HEK293 (cell line): ENCODE measurements at regions not wholly inside any gene's neighbourhood (a gene's known extent, or its start where the extent isn't known, plus 50 kb on each side); places are given as distances from the start of the nearest gene placed in this dataset.

Experiments
- SALL2 ChIP-seq: fragments of 450-650 bp; formaldehyde crosslinking; IDR thresholded peaks from 2 replicates; pipeline ENCODE4 v1.5.0; 2017; ENCODE audit warnings: missing biosample characterization, mild to moderate bottlenecking, missing genetic modification characterization, borderline replicate concordance
- TCF7L2 ChIP-seq: IDR thresholded peaks from 2 replicates; pipeline ENCODE4 v1.6.1; 2011; ENCODE audit warnings: low read depth, mild to moderate bottlenecking, inconsistent platforms, low read length, moderate library complexity, borderline replicate concordance
- YY1 ChIP-seq: fragments of 450-650 bp; formaldehyde crosslinking; IDR thresholded peaks from 2 replicates; pipeline ENCODE4 v1.5.1; 2018; ENCODE audit warnings: missing biosample characterization, missing genetic modification characterization
- ZEB2 ChIP-seq: fragments of 450-650 bp; formaldehyde crosslinking; IDR thresholded peaks from 2 replicates; pipeline ENCODE4 v1.5.1; 2016; ENCODE audit warnings: missing biosample characterization, missing genetic modification characterization
- ZNF138 ChIP-seq: fragments of 450-650 bp; formaldehyde crosslinking; IDR thresholded peaks from 2 replicates; pipeline ENCODE4 v1.5.1; 2016; ENCODE audit warnings: missing biosample characterization, missing genetic modification characterization, borderline replicate concordance
- ZNF324 ChIP-seq: fragments of 450-650 bp; formaldehyde crosslinking; IDR thresholded peaks from 2 replicates; pipeline ENCODE4 v1.5.1; 2016; ENCODE audit warnings: missing biosample characterization, missing genetic modification characterization
- ZNF530 ChIP-seq: fragments of 450-650 bp; formaldehyde crosslinking; IDR thresholded peaks from 2 replicates; pipeline ENCODE4 v1.5.1; 2016; ENCODE audit warnings: low read depth, missing biosample characterization, missing genetic modification characterization
- TF ChIP-seq, protein P1 (sequence below): fragments of 450-650 bp; formaldehyde crosslinking; IDR thresholded peaks from 2 replicates; pipeline ENCODE4 v1.5.1; 2016; ENCODE audit warnings: missing biosample characterization, missing genetic modification characterization
- TF ChIP-seq, protein P2 (sequence below): fragments of 450-650 bp; formaldehyde crosslinking; IDR thresholded peaks from 2 replicates; pipeline ENCODE4 v1.5.1; 2016; ENCODE audit warnings: missing biosample characterization, missing genetic modification characterization
- TF ChIP-seq, protein P3 (sequence below): sonication (generic); formaldehyde crosslinking; IDR thresholded peaks from 2 replicates; pipeline ENCODE4 v1.8.1; 2022; ENCODE audit warnings: mild to moderate bottlenecking, moderate library complexity, missing genetic modification reagents

DNA sequence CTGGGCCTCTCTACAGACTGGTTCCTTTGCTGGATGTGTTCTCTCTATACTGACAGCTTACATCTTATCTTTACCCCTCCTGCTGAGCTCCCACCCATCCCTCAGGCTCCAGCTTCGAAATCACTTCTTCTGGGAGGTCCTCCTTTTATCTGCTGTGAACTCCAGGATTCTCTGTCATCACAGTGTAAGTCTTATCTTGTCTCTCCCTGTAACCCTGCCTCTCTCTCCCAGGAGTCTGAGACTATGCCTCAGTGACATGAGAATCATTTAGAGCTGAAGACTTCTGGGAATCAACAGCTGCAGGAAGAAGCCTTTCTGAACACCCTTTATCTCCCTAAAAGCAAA lies 148.1 kb upstream of the HS3ST3A1 start:
- TF ChIP-seq TCF7L2: no peak
- TF ChIP-seq, protein P1, sequence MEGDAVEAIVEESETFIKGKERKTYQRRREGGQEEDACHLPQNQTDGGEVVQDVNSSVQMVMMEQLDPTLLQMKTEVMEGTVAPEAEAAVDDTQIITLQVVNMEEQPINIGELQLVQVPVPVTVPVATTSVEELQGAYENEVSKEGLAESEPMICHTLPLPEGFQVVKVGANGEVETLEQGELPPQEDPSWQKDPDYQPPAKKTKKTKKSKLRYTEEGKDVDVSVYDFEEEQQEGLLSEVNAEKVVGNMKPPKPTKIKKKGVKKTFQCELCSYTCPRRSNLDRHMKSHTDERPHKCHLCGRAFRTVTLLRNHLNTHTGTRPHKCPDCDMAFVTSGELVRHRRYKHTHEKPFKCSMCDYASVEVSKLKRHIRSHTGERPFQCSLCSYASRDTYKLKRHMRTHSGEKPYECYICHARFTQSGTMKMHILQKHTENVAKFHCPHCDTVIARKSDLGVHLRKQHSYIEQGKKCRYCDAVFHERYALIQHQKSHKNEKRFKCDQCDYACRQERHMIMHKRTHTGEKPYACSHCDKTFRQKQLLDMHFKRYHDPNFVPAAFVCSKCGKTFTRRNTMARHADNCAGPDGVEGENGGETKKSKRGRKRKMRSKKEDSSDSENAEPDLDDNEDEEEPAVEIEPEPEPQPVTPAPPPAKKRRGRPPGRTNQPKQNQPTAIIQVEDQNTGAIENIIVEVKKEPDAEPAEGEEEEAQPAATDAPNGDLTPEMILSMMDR (tag by site-specific recombination): no peak
- no peak for TF ChIP-seq YY1 (tag by site-specific recombination)
- TF ChIP-seq, protein P2, sequence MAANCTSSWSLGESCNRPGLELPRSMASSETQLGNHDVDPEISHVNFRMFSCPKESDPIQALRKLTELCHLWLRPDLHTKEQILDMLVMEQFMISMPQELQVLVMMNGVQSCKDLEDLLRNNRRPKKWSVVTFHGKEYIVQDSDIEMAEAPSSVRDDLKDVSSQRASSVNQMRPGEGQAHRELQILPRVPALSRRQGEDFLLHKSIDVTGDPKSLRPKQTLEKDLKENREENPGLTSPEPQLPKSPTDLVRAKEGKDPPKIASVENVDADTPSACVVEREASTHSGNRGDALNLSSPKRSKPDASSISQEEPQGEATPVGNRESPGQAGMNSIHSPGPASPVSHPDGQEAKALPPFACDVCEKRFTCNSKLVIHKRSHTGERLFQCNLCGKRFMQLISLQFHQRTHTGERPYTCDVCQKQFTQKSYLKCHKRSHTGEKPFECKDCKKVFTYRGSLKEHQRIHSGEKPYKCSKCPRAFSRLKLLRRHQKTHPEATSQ (tag by site-specific recombination): no peak
- TF ChIP-seq ZNF324 (tag by site-specific recombination): no peak
- no peak for TF ChIP-seq ZEB2 (tag by site-specific recombination)
- no peak for TF ChIP-seq ZNF530 (tag by site-specific recombination)
- no peak for TF ChIP-seq ZNF138 (tag by site-specific recombination)
- TF ChIP-seq, protein P3, sequence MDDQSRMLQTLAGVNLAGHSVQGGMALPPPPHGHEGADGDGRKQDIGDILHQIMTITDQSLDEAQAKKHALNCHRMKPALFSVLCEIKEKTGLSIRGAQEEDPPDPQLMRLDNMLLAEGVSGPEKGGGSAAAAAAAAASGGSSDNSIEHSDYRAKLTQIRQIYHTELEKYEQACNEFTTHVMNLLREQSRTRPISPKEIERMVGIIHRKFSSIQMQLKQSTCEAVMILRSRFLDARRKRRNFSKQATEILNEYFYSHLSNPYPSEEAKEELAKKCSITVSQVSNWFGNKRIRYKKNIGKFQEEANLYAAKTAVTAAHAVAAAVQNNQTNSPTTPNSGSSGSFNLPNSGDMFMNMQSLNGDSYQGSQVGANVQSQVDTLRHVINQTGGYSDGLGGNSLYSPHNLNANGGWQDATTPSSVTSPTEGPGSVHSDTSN: no peak
- TF ChIP-seq SALL2 (tag by site-specific recombination): no peak
